Neural progenitor cell (in vitro differentiated cells): ENCODE measurements at regions not wholly inside any gene's neighbourhood (a gene's known extent, or its start where the extent isn't known, plus 50 kb on each side); places are given as distances from the start of the nearest gene placed in this dataset.
"Not testable (repeated sequence)": the region's sequence is repeated elsewhere in the genome, so short reads cannot be mapped to it uniquely, and the experiment has no call there.

Experiments
- DNase-seq: peaks from one replicate; pipeline ENCODE4 v3.0.0-alpha.2; 2016; ENCODE audit warnings: low spot score
- H2AFZ ChIP-seq: fragments of 200-600 bp; sonication (generic); replicated peaks from 2 replicates; pipeline ENCODE4 v1.6.1; 2016; ENCODE audit warnings: antibody characterized with exemption
- H3F3A ChIP-seq: fragments of 200-600 bp; sonication (generic); 2 replicates; pipeline ENCODE4 v1.6.1; 2016; ENCODE audit warnings: antibody characterized with exemption, low read depth
- H3K27ac ChIP-seq: fragments of 200-600 bp; sonication (generic); 2 replicates; pipeline ENCODE4 v1.5.1; 2016; ENCODE audit warnings: mild to moderate bottlenecking
- H3K27me3 ChIP-seq: fragments of 200-600 bp; sonication (generic); 2 replicates; pipeline ENCODE4 v1.6.1; 2016; ENCODE audit warnings: mild to moderate bottlenecking, moderate library complexity
- H3K36me3 ChIP-seq: fragments of 200-600 bp; sonication (generic); 2 replicates; pipeline ENCODE4 v1.5.1; 2016
- H3K4me1 ChIP-seq: fragments of 200-600 bp; sonication (generic); 2 replicates; pipeline ENCODE4 v1.6.1; 2016; ENCODE audit warnings: mixed run types
- H3K4me2 ChIP-seq: fragments of 200-600 bp; sonication (generic); 2 replicates; pipeline ENCODE4 v1.6.1; 2016
- H3K4me3 ChIP-seq: fragments of 200-600 bp; sonication (generic); 2 replicates; pipeline ENCODE4 v1.5.1; 2016
- H3K79me2 ChIP-seq: fragments of 200-600 bp; sonication (generic); 2 replicates; pipeline ENCODE4 v1.6.1; 2016; ENCODE audit warnings: low read depth
- H3K9ac ChIP-seq: fragments of 200-600 bp; sonication (generic); 2 replicates; pipeline ENCODE4 v1.6.1; 2016
- H3K9me3 ChIP-seq: fragments of 200-600 bp; sonication (generic); 2 replicates; pipeline ENCODE4 v1.5.1; 2016; ENCODE audit warnings: low read depth
- H4K20me1 ChIP-seq: fragments of 200-600 bp; sonication (generic); 2 replicates; pipeline ENCODE4 v1.6.1; 2016; ENCODE audit warnings: low read depth
- H3K27ac Mint-ChIP-seq: 3 replicates; pipeline ENCODE4 v1.8.0; 2021; ENCODE audit warnings: mixed read lengths
- H3K27me3 Mint-ChIP-seq: 2 replicates; pipeline ENCODE4 v1.8.0; 2022; ENCODE audit warnings: low read depth, mild to moderate bottlenecking, inconsistent platforms, moderate library complexity, mixed read lengths; ENCODE audit not compliant: insufficient read depth
- H3K36me3 Mint-ChIP-seq: 3 replicates; pipeline ENCODE4 v1.8.0; 2021; ENCODE audit warnings: mixed read lengths
- H3K4me1 Mint-ChIP-seq: 3 replicates; pipeline ENCODE4 v1.8.0; 2021; ENCODE audit warnings: mixed read lengths
- H3K4me3 Mint-ChIP-seq: 3 replicates; pipeline ENCODE4 v1.8.0; 2021; ENCODE audit warnings: mild to moderate bottlenecking, moderate library complexity, mixed read lengths
- H3K9me3 Mint-ChIP-seq: 3 replicates; pipeline ENCODE4 v1.8.0; 2020; ENCODE audit warnings: mixed read lengths
- EZH2 ChIP-seq: fragments of 200-600 bp; sonication (generic); IDR thresholded peaks from 2 replicates; pipeline ENCODE4 v1.6.1; 2017; ENCODE audit warnings: antibody characterized with exemption, mild to moderate bottlenecking, moderate library complexity
- EZH2phosphoT487 ChIP-seq: fragments of 200-600 bp; sonication (generic); IDR thresholded peaks from 2 replicates; pipeline ENCODE4 v1.6.1; 2017; ENCODE audit warnings: antibody characterized with exemption
- TF ChIP-seq, protein P1 (sequence below): fragments of 200-600 bp; sonication (generic); IDR thresholded peaks from 2 replicates; pipeline ENCODE4 v1.5.1; 2017; ENCODE audit warnings: antibody characterized with exemption, mild to moderate bottlenecking

DNA sequence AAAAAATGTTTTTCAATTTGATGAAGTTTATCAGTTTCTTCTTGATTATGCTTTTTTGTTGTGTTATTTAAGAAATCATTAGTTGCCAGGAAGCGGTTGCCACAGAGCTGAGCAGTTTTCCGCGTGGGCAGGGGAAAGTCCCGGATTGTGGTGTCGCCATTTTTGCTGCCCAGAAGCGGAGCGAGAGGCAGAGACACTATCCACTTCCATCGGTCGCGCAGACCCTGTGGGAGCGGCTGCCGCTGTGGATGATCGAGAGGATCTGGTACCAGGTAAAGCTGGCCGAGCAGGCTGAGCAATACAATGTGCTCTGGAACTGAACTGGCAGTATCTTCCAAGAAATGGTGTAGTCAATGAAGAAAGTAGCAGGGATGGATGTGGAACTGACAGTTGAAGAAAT lies 119.8 kb downstream of the ZNF736 start:
- Mint-ChIP-seq H3K9me3 (peaks cover 30% of the 10 kb centered on the region), H3K27ac (no peak overlapping the region), H3K27me3 (peaks cover 2% of the 10 kb centered on the region), H3K36me3 (no peaks in the 10 kb centered on the region), H3K4me1 (no peaks in the 10 kb centered on the region), H3K4me3 (no peak overlapping the region)
- H4K20me1 ChIP-seq: no peaks in the 10 kb centered on the region
- H3K4me2 ChIP-seq: no peak overlapping the region
- no peak overlapping the region for H3K27ac ChIP-seq
- H3K36me3 ChIP-seq: no peaks in the 10 kb centered on the region
- TF ChIP-seq EZH2phosphoT487: no peak
- TF ChIP-seq, protein P1, sequence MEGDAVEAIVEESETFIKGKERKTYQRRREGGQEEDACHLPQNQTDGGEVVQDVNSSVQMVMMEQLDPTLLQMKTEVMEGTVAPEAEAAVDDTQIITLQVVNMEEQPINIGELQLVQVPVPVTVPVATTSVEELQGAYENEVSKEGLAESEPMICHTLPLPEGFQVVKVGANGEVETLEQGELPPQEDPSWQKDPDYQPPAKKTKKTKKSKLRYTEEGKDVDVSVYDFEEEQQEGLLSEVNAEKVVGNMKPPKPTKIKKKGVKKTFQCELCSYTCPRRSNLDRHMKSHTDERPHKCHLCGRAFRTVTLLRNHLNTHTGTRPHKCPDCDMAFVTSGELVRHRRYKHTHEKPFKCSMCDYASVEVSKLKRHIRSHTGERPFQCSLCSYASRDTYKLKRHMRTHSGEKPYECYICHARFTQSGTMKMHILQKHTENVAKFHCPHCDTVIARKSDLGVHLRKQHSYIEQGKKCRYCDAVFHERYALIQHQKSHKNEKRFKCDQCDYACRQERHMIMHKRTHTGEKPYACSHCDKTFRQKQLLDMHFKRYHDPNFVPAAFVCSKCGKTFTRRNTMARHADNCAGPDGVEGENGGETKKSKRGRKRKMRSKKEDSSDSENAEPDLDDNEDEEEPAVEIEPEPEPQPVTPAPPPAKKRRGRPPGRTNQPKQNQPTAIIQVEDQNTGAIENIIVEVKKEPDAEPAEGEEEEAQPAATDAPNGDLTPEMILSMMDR: no peak
- TF ChIP-seq EZH2: no peak
- H2AFZ ChIP-seq: no peak overlapping the region
- no peaks in the 10 kb centered on the region for H3K27me3 ChIP-seq
- DNase-seq: no peak
- H3K4me1 ChIP-seq: no peaks in the 10 kb centered on the region
- no peak overlapping the region for H3K4me3 ChIP-seq
- no peak overlapping the region for H3K9ac ChIP-seq
- H3F3A ChIP-seq: no peaks in the 10 kb centered on the region
- H3K79me2 ChIP-seq: no peaks in the 10 kb centered on the region
- H3K9me3 ChIP-seq: peaks cover 24% of the 10 kb centered on the region

DNA sequence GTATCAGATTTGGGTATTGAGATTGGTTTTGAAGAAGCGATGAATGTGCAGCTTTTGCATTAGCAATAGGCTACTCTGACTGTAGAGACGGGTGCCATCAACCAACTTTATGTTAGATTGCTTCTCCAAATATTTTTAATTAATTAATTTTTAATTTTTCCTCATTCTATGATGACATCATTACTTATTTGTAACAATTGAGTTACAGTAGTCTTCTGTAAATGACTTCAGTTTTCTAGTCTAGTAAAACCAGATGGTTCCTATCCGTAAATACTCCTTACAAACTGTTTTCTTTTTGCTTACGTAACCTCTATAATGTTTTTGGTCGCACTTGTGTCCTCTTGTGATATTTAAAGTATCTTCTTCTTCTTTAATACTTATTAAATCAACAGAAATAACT lies 118.1 kb downstream of the ZNF736 start:
- H3K4me1 Mint-ChIP-seq: no peaks in the 10 kb centered on the region
- Histone ChIP-seq H3K4me3 (no peak overlapping the region), H3K36me3 (no peaks in the 10 kb centered on the region), H3K4me1 (no peaks in the 10 kb centered on the region), H4K20me1 (no peaks in the 10 kb centered on the region), H3K79me2 (no peaks in the 10 kb centered on the region), H3K27ac (no peak overlapping the region), H3F3A (no peaks in the 10 kb centered on the region), H3K9ac (no peak overlapping the region), H3K27me3 (no peaks in the 10 kb centered on the region), H2AFZ (no peak overlapping the region), H3K4me2 (no peak overlapping the region), H3K9me3 (peaks cover 23% of the 10 kb centered on the region)
- H3K27ac Mint-ChIP-seq: no peak overlapping the region
- H3K36me3 Mint-ChIP-seq: no peaks in the 10 kb centered on the region
- DNase-seq: no peak
- no peak for TF ChIP-seq EZH2phosphoT487
- TF ChIP-seq, protein P1: no peak
- no peak for TF ChIP-seq EZH2
- peaks cover 25% of the 10 kb centered on the region for H3K9me3 Mint-ChIP-seq
- no peak overlapping the region for H3K4me3 Mint-ChIP-seq
- peaks cover 2% of the 10 kb centered on the region for H3K27me3 Mint-ChIP-seq

DNA sequence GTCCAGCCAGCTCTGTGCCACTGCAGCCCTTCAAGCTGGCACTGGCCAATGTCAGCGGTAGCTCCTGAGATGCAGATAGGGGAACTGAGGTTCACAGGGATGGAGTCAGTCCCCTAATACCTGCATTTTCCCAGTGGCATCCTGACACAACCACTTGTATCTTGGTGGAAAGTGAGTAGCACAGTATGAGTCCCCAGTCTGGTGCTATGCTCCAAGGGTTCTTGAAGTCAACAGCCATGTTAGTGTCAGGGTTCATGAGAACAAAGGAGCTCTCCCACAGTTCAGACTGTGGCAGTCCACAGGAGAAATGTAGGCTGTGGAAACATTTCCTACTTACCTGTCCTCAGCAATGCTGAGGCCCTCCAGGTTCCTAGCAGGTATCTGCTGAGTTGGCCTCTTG lies 115.5 kb downstream of the ZNF736 start:
- Histone ChIP-seq H3K27me3 (no peaks in the 10 kb centered on the region), H4K20me1 (no peaks in the 10 kb centered on the region), H3K79me2 (no peaks in the 10 kb centered on the region), H3K4me2 (no peak overlapping the region), H3K36me3 (no peaks in the 10 kb centered on the region), H2AFZ (no peak overlapping the region), H3K4me1 (no peaks in the 10 kb centered on the region), H3K9me3 (peaks cover 16% of the 10 kb centered on the region), H3K4me3 (no peak overlapping the region), H3K27ac (no peak overlapping the region), H3F3A (no peaks in the 10 kb centered on the region), H3K9ac (no peak overlapping the region)
- H3K27me3 Mint-ChIP-seq: peaks cover 2% of the 10 kb centered on the region
- H3K4me1 Mint-ChIP-seq: no peaks in the 10 kb centered on the region
- TF ChIP-seq, protein P1: no peak
- TF ChIP-seq EZH2phosphoT487 (no peak), EZH2 (no peak)
- H3K27ac Mint-ChIP-seq: no peak overlapping the region
- no peak overlapping the region for H3K4me3 Mint-ChIP-seq
- H3K36me3 Mint-ChIP-seq: no peaks in the 10 kb centered on the region
- H3K9me3 Mint-ChIP-seq: peaks cover 29% of the 10 kb centered on the region
- no peak for DNase-seq

DNA sequence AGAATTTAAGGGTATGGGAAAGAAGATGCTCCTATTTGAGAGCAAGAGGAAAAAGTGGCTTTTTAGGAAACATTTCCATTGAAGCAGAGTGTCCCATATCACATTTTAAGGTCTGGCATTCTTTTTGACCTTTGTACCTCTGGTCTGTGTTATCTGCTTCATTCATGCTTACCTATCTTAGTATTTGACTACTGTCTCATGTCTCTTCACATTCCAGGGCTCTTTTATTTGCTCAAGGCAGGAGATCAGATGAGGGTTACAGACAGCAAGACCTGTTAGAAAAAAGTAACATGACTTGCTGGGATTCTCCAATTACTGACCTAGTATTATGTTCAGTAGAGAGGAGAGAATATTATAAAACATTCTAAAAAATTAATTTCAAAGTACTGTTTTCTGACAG lies 111.7 kb downstream of the ZNF736 start:
- not testable (repeated sequence) for H3K36me3 Mint-ChIP-seq, H3K79me2 ChIP-seq, H3K27ac ChIP-seq, H3K4me2 ChIP-seq, H3K27ac Mint-ChIP-seq, H3K36me3 ChIP-seq, H3K27me3 Mint-ChIP-seq, H3K4me3 ChIP-seq, H2AFZ ChIP-seq, H4K20me1 ChIP-seq, H3K9ac ChIP-seq, H3F3A ChIP-seq, H3K4me1 ChIP-seq, DNase-seq, H3K4me1 Mint-ChIP-seq, H3K27me3 ChIP-seq, H3K4me3 Mint-ChIP-seq
- peaks cover 37% of the 10 kb centered on the region for H3K9me3 Mint-ChIP-seq
- peaks cover 30% of the 10 kb centered on the region for H3K9me3 ChIP-seq
